OCI-LY1 (cell line): ENCODE measurements at regions not wholly inside any gene's neighbourhood (a gene's known extent, or its start where the extent isn't known, plus 50 kb on each side); places are given as distances from the start of the nearest gene placed in this dataset.

Source experiments
- H2AFZ ChIP-seq: fragments of 200-600 bp; sonication (generic), shearing (Covaris generic); 2 replicates; pipeline ENCODE4 v1.6.0; 2014; ENCODE audit warnings: antibody characterized with exemption, mild to moderate bottlenecking, low read length
- H3F3A ChIP-seq: fragments of 200-600 bp; sonication (generic), shearing (Covaris generic); 2 replicates; pipeline ENCODE4 v1.6.0; 2014; ENCODE audit warnings: mild to moderate bottlenecking, antibody characterized with exemption, low read length, moderate library complexity; ENCODE audit not compliant: insufficient read depth
- H3K27ac ChIP-seq: fragments of 200-600 bp; sonication (generic); 2 replicates; pipeline ENCODE4 v1.5.1; 2014; ENCODE audit warnings: low read length, mixed run types, mild to moderate bottlenecking, low read depth; ENCODE audit not compliant: poor library complexity, severe bottlenecking
- H3K27me3 ChIP-seq: fragments of 200-600 bp; sonication (generic); 2 replicates; pipeline ENCODE4 v1.6.0; 2014; ENCODE audit warnings: antibody characterized with exemption, mild to moderate bottlenecking, low read length, moderate library complexity; ENCODE audit not compliant: insufficient read depth
- H3K36me3 ChIP-seq: fragments of 200-600 bp; sonication (generic); 2 replicates; pipeline ENCODE4 v1.6.1; 2014; ENCODE audit warnings: mild to moderate bottlenecking, antibody characterized with exemption, low read length, moderate library complexity, mixed read lengths; ENCODE audit not compliant: insufficient read depth
- H3K4me1 ChIP-seq: fragments of 200-600 bp; sonication (generic); 2 replicates; pipeline ENCODE4 v1.5.1; 2014; ENCODE audit warnings: mild to moderate bottlenecking, low read length, moderate library complexity; ENCODE audit not compliant: insufficient read depth, severe bottlenecking
- H3K4me2 ChIP-seq: fragments of 200-600 bp; sonication (generic), shearing (Covaris generic); 2 replicates; pipeline ENCODE4 v1.6.1; 2014; ENCODE audit warnings: low read length
- H3K4me3 ChIP-seq: fragments of 200-600 bp; sonication (generic); 2 replicates; pipeline ENCODE4 v1.5.1; 2014; ENCODE audit warnings: low read length, low read depth, mild to moderate bottlenecking, mixed read lengths; ENCODE audit not compliant: poor library complexity, severe bottlenecking
- H3K79me2 ChIP-seq: fragments of 200-600 bp; shearing (Covaris generic); 2 replicates; pipeline ENCODE4 v1.6.1; 2016; ENCODE audit warnings: mixed run types, low read length, mixed read lengths; ENCODE audit not compliant: insufficient read depth
- H3K9ac ChIP-seq: fragments of 200-600 bp; sonication (generic), shearing (Covaris generic); 2 replicates; pipeline ENCODE4 v1.6.1; 2014; ENCODE audit warnings: mild to moderate bottlenecking, low read length, mixed read lengths
- H3K9me2 ChIP-seq: fragments of 200-600 bp; sonication (generic), shearing (Covaris generic); 2 replicates; pipeline ENCODE4 v1.6.1; 2014; ENCODE audit warnings: low read depth, mild to moderate bottlenecking, low read length, mixed read lengths
- H3K9me3 ChIP-seq: fragments of 200-600 bp; shearing (Covaris generic); 2 replicates; pipeline ENCODE4 v1.6.1; 2014; ENCODE audit warnings: low read length, mixed read lengths
- H4K20me1 ChIP-seq: fragments of 200-600 bp; sonication (generic), shearing (Covaris generic); 2 replicates; pipeline ENCODE4 v1.6.0; 2016; ENCODE audit warnings: mild to moderate bottlenecking, low read length; ENCODE audit not compliant: insufficient read depth
- EZH2 ChIP-seq: fragments of 200-600 bp; sonication (generic), shearing (Covaris generic); IDR thresholded peaks from 2 replicates; pipeline ENCODE4 v1.8.0; 2017; ENCODE audit warnings: borderline replicate concordance, mixed run types, mild to moderate bottlenecking, antibody characterized with exemption, low read length, moderate library complexity, mixed read lengths
- TF ChIP-seq, protein P1 (sequence below): fragments of 200-600 bp; sonication (generic), shearing (Covaris generic); IDR thresholded peaks from 2 replicates; pipeline ENCODE4 v1.5.1; 2017; ENCODE audit warnings: mild to moderate bottlenecking, antibody characterized with exemption, low read length, moderate library complexity, mixed read lengths

DNA sequence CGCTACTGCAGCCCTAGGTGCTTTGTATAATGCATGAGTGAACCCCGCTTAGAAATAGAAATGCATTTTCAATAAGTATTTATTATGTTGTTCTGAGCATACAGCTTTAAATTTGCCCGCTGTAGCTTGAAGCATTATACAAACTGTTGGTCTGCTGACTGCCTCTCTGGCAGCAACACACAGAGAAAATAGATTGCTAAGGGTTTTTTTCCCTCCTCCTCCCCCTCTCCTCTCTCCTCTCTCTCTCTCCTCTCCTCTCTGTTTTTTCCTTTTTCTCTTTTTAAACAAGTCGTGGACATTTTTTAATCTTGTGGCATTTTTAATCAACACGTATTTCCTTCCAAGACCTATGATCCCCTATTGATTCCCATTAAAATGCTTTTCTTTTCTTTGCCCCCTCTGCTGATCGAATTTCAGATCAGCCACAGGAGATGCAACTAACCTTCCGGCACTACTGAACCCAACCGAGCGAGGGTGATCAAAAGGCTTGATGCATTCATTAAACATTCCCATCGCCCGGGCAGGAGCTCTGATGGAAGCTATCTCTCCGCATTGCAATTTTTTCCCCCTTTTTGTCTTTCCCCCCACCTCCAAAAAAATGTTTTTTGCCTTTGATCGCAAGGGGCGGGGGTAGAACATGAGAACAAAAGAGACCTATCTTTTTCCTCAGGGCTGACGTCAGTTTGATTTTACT, 90.7 kb upstream of the ARID1B start:
- Histone ChIP-seq H3K9me2 (no peaks in the 10 kb centered on the region), H2AFZ (peak overlapping the region; percentile 12), H3K36me3 (no peaks in the 10 kb centered on the region), H4K20me1 (no peaks in the 10 kb centered on the region), H3K9ac (peak overlapping the region; percentile 89), H3K79me2 (no peaks in the 10 kb centered on the region), H3K4me1 (peaks cover 51% of the 10 kb centered on the region), H3K4me2 (peak overlapping the region; percentile 94), H3K27ac (peak overlapping the region; percentile 87), H3K9me3 (no peaks in the 10 kb centered on the region), H3K4me3 (peak overlapping the region; percentile 73), H3F3A (no peaks in the 10 kb centered on the region), H3K27me3 (no peaks in the 10 kb centered on the region)
- TF ChIP-seq EZH2: no peak
- TF ChIP-seq, protein P1, sequence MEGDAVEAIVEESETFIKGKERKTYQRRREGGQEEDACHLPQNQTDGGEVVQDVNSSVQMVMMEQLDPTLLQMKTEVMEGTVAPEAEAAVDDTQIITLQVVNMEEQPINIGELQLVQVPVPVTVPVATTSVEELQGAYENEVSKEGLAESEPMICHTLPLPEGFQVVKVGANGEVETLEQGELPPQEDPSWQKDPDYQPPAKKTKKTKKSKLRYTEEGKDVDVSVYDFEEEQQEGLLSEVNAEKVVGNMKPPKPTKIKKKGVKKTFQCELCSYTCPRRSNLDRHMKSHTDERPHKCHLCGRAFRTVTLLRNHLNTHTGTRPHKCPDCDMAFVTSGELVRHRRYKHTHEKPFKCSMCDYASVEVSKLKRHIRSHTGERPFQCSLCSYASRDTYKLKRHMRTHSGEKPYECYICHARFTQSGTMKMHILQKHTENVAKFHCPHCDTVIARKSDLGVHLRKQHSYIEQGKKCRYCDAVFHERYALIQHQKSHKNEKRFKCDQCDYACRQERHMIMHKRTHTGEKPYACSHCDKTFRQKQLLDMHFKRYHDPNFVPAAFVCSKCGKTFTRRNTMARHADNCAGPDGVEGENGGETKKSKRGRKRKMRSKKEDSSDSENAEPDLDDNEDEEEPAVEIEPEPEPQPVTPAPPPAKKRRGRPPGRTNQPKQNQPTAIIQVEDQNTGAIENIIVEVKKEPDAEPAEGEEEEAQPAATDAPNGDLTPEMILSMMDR: peak; percentile 46; the same call in 1 of the 2 replicates

DNA sequence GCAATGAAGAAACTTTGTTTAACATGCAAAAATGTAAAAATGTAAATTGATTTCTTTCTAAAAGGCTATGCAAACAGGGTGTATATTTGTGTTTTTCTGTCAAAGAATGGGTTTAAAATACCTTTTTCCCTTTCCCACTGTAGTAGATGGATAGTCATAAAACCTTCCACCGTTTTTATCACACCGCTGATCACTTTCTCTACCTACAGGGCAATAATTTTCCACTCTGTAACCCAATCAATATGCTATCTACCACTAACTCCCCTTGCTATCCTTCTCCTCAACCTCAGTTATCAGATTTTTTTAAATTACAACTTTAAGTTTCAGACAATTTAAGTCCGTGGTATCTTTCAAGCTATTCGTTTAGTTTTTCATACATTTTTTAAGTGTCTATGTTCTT, 91.4 kb upstream of the ARID1B start:
- Histone ChIP-seq H3K4me3 (peak overlapping the region; percentile 73), H3K36me3 (no peaks in the 10 kb centered on the region), H3K27me3 (no peaks in the 10 kb centered on the region), H3K9me3 (no peaks in the 10 kb centered on the region), H3K79me2 (no peaks in the 10 kb centered on the region), H3K27ac (peak overlapping the region; percentile 87), H3K4me1 (peaks cover 45% of the 10 kb centered on the region), H3K9me2 (no peaks in the 10 kb centered on the region), H4K20me1 (no peaks in the 10 kb centered on the region), H3K4me2 (peak overlapping the region; percentile 94), H3F3A (no peaks in the 10 kb centered on the region), H2AFZ (peak overlapping the region; percentile 12), H3K9ac (peak overlapping the region; percentile 89; the same call in 1 of the 2 replicates)
- TF ChIP-seq EZH2: no peak
- TF ChIP-seq, protein P1: no peak

DNA sequence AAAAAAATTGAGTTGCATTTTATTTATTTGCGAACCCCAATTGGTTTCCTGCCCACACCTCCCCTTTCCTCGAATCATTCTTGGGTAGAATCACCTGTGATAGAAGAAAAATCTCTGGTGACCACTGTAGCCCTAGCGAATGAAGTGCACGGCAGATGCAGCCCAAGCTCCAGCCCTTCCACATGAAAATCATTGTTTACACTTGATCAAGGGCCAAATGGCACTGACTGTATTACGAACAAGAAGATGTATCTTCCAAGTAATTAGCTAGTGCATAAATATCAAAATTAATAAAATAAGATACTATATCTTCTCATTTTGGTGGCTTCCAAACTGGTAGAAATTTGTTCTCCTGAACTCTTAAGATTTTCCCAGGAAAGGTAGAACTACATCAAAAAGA, 93.4 kb upstream of the ARID1B start:
- H3K27me3 ChIP-seq: no peaks in the 10 kb centered on the region
- H3K36me3 ChIP-seq: no peaks in the 10 kb centered on the region
- no peak overlapping the region for H2AFZ ChIP-seq
- no peak overlapping the region for H3K4me3 ChIP-seq
- peaks cover 27% of the 10 kb centered on the region for H3K4me1 ChIP-seq
- TF ChIP-seq, protein P1: no peak
- TF ChIP-seq EZH2: no peak
- H3K27ac ChIP-seq: no peak overlapping the region
- no peaks in the 10 kb centered on the region for H4K20me1 ChIP-seq
- no peaks in the 10 kb centered on the region for H3F3A ChIP-seq
- H3K79me2 ChIP-seq: no peaks in the 10 kb centered on the region
- no peaks in the 10 kb centered on the region for H3K9me2 ChIP-seq
- H3K9me3 ChIP-seq: peaks cover 5% of the 10 kb centered on the region; the same call in 1 of the 2 replicates
- no peak overlapping the region for H3K4me2 ChIP-seq
- H3K9ac ChIP-seq: no peak overlapping the region
